HG03342 (cell line): ENCODE measurements at regions not wholly inside any gene's neighbourhood (a gene's known extent, or its start where the extent isn't known, plus 50 kb on each side); places are given as distances from the start of the nearest gene placed in this dataset.
A peak's percentile ranks its signal among the peaks of the same experiment; 100 is the strongest.
"Not testable (repeated sequence)": the region's sequence is repeated elsewhere in the genome, so short reads cannot be mapped to it uniquely, and the experiment has no call there.

ENCODE experiments used
- ATAC-seq: cut with Tn5 transposase; IDR thresholded peaks from one replicate; pipeline ENCODE4 v1.9.1; 2021; ENCODE audit warnings: mild to moderate bottlenecking, moderate library complexity; ENCODE audit not compliant: unreplicated experiment

GRCh38 chr2:207321514-207321913 is 155.8 kb upstream of the KLF7 start:
- no peak for ATAC-seq

- no peak for ATAC-seq
These were observed 158.3 kb upstream of the KLF7 start for GRCh38 chr2:207324001-207324400.

- ATAC-seq, result peak; percentile 27
These were observed 161.8 kb upstream of the KLF7 start for GRCh38 chr2:207327513-207327912.

GRCh38 chr2:207328944-207329386 is 163.2 kb upstream of the KLF7 start:
- ATAC-seq, result peak; percentile 42

GRCh38 chr2:207330912-207331311 is 165.2 kb upstream of the KLF7 start:
- ATAC-seq, result peak; percentile 58

GRCh38 chr2:207331674-207332073 is 165.9 kb upstream of the KLF7 start:
- no peak for ATAC-seq

- peak; percentile 31 for ATAC-seq
These were observed 166.9 kb upstream of the KLF7 start for GRCh38 chr2:207332480-207333212.

- no peak for ATAC-seq
These were observed 168.0 kb upstream of the KLF7 start for GRCh38 chr2:207333599-207334300.

- ATAC-seq, result peak; percentile 5
These were observed 168.5 kb upstream of the KLF7 start for GRCh38 chr2:207334301-207334623.

GRCh38 chr2:207334624-207335371 is 169.1 kb upstream of the KLF7 start:
- ATAC-seq, result peak; percentile 34

GRCh38 chr2:207337234-207338219 is 171.8 kb upstream of the KLF7 start:
- ATAC-seq, result peak; percentile 45

GRCh38 chr2:207338220-207338607 is 172.5 kb upstream of the KLF7 start:
- no peak for ATAC-seq

GRCh38 chr2:207338610-207339009 is 172.9 kb upstream of the KLF7 start:
- ATAC-seq, result no peak

- ATAC-seq, result no peak
These were observed 175.5 kb upstream of the KLF7 start for GRCh38 chr2:207341112-207341750.

- no peak for ATAC-seq
These were observed 176.1 kb upstream of the KLF7 start for GRCh38 chr2:207341804-207342203.

GRCh38 chr2:207344596-207345394 is 179.0 kb upstream of the KLF7 start:
- not testable (repeated sequence) for ATAC-seq

- ATAC-seq, result no peak
These were observed 178.6 kb upstream of the CREB1 start for GRCh38 chr2:207351171-207351570.

- ATAC-seq, result peak; percentile 90
These were observed 176.6 kb upstream of the CREB1 start for GRCh38 chr2:207352978-207353671.

- no peak for ATAC-seq
These were observed 175.9 kb upstream of the CREB1 start for GRCh38 chr2:207353836-207354235.
